ENCODE measurements at regions not wholly inside any gene's neighbourhood (a gene's known extent, or its start where the extent isn't known, plus 50 kb on each side); places are given as distances from the start of the nearest gene placed in this dataset.
A peak's percentile ranks its signal among the peaks of the same experiment; 100 is the strongest.

DNA sequence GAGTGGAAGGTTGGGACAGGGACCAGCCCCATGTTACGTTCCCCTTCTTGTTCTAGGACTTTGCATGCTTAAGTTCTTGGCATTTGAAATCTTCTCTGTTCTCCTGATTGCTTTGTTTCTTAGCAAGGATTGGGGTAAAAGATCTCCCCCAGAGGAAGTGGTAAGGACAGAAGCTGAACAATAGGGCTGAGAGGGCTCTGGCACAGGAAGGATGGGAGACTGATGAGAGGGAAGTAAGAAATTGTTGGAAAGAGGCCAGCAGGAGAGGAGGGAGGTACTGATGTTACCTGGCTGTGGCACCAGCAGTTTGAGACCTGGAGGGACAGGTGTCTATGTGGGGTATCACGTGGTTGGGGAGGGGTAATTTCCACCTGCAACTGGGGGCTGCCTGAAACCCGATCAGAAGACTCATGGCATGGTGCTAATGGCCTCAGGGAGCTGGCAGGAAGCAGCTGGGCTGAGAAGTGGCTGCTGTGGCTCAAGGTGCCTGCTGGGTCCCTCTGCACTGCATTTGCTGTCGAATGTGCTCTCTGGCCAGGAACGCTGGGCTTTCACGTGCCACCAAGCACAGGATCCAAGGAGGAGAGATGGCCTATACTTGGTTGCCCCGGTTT lies 108.4 kb downstream of the LSM3 start:
- Histone ChIP-seq H3K4me3 (ENCODE audit: low read depth in 1 of 2, low read length in 2 of 2) (no peak overlapping the region), H3K36me3 (ENCODE audit: control insufficient read depth in 2 of 2, insufficient read depth in 2 of 2, low read length in 1 of 2) (no peaks in the 10 kb centered on the region), H3K27me3 (ENCODE audit: control insufficient read depth in 1 of 2, insufficient read depth in 2 of 2, low read length in 2 of 2) (peaks cover 0 to 3% of the 10 kb centered on the region in 2 donors), H3K9me3 (ENCODE audit: control insufficient read depth in 2 of 2, insufficient read depth in 1 of 2, low read depth in 1 of 2, low read length in 1 of 2) (no peaks in the 10 kb centered on the region), H3K4me1 (ENCODE audit: control insufficient read depth in 2 of 2, insufficient read depth in 2 of 2, low read length in 1 of 2) (peaks cover 0 to 4% of the 10 kb centered on the region in 2 donors), H3K27ac (ENCODE audit: low read depth in 2 of 2, low read length in 1 of 2) (no peak overlapping the region)
- WGBS, 2 donors: 73 to 77% methylated on average over 7 of the region's 7 CpGs

DNA sequence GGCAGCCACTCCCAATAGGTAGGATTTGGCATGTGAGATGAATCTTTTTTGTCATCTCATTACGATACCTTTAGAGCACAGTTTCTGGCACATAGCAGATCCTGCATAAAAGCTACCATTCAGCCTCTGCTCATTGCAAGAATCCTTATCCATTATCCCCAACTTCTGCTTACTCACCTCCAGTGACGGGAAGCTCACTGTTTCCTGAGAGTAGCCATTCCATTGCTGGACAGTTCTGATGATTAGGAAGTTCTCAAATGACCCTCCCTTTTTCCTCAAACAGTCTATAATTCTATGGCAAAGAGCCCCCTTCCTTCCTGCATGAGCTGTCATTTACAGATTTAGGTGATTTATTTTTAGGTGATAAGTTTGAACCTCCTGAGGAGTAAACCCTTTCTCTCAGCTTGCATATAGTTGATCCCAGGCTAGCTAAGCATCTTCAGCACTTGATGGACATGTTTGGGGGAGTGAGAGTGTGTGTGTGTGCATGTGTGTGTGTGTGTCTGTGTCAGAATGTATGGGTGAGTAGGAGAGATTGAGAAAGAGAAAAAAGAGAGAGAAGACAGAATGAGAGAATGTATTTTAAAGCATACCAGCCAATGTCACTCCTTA lies 109.7 kb downstream of the LSM3 start:
- Histone ChIP-seq H3K36me3 (ENCODE audit: control insufficient read depth in 2 of 2, insufficient read depth in 2 of 2, low read length in 1 of 2) (no peaks in the 10 kb centered on the region), H3K27ac (ENCODE audit: low read depth in 2 of 2, low read length in 1 of 2) (no peak overlapping the region), H3K4me3 (ENCODE audit: low read depth in 1 of 2, low read length in 2 of 2) (no peak overlapping the region), H3K4me1 (ENCODE audit: control insufficient read depth in 2 of 2, insufficient read depth in 2 of 2, low read length in 1 of 2) (peaks cover 0 to under 1% of the 10 kb centered on the region in 2 donors), H3K9me3 (ENCODE audit: control insufficient read depth in 2 of 2, insufficient read depth in 1 of 2, low read depth in 1 of 2, low read length in 1 of 2) (no peaks in the 10 kb centered on the region), H3K27me3 (ENCODE audit: control insufficient read depth in 1 of 2, insufficient read depth in 2 of 2, low read length in 2 of 2) (peaks cover 0 to 3% of the 10 kb centered on the region in 2 donors)
- WGBS, 2 donors: 86 to 87% methylated on average over 2 of the region's 2 CpGs

DNA sequence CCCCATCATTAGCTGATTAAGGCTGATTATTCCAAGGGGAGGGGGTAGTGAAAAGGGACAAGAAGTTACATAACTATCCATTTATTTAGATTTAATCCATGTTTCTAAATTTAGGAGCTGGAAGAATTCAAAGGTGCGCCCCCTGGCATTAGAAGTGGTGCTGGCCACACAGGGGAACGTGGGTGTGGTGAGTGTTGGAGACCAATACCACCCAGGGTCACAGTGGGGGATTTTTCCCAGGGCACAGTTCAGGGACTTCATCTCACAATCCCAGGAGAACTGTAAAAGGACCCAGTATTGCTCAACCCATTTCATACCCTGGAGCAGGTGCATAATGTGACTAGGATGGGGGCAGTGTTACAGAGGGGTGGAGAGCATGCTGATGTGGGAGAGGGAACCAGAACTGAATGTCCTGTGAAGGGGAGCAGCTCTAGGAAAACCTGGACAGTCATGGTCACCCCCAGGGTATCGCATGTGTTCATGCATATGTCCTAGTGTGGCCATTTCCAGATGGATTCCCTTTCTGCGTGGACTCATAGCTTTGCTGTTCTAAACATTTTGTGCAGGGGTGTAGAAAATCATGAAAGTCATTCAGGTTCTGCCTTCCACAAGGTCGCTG lies 110.3 kb downstream of the LSM3 start:
- H3K4me1 ChIP-seq (ENCODE audit: control insufficient read depth in 2 of 2, insufficient read depth in 2 of 2, low read length in 1 of 2): no peaks in the 10 kb centered on the region
- peaks cover 0 to 3% of the 10 kb centered on the region in 2 donors for H3K27me3 ChIP-seq (ENCODE audit: control insufficient read depth in 1 of 2, insufficient read depth in 2 of 2, low read length in 2 of 2)
- H3K4me3 ChIP-seq (ENCODE audit: low read depth in 1 of 2, low read length in 2 of 2): no peak overlapping the region
- 64 to 78% methylated on average over 5 of the region's 5 CpGs for WGBS, 2 donors
- H3K36me3 ChIP-seq (ENCODE audit: control insufficient read depth in 2 of 2, insufficient read depth in 2 of 2, low read length in 1 of 2): no peaks in the 10 kb centered on the region
- H3K27ac ChIP-seq (ENCODE audit: low read depth in 2 of 2, low read length in 1 of 2): no peak overlapping the region
- H3K9me3 ChIP-seq (ENCODE audit: control insufficient read depth in 2 of 2, insufficient read depth in 1 of 2, low read depth in 1 of 2, low read length in 1 of 2): no peaks in the 10 kb centered on the region

GRCh38 chr3:14289590-14290461 lies 111.2 kb downstream of the LSM3 start:
- Histone ChIP-seq H3K36me3 (ENCODE audit: control insufficient read depth in 2 of 2, insufficient read depth in 2 of 2, low read length in 1 of 2) (no peaks in the 10 kb centered on the region), H3K4me3 (ENCODE audit: low read depth in 1 of 2, low read length in 2 of 2) (no peak overlapping the region), H3K27me3 (ENCODE audit: control insufficient read depth in 1 of 2, insufficient read depth in 2 of 2, low read length in 2 of 2) (peaks cover 0 to 3% of the 10 kb centered on the region in 2 donors), H3K4me1 (ENCODE audit: control insufficient read depth in 2 of 2, insufficient read depth in 2 of 2, low read length in 1 of 2) (no peaks in the 10 kb centered on the region), H3K9me3 (ENCODE audit: control insufficient read depth in 2 of 2, insufficient read depth in 1 of 2, low read depth in 1 of 2, low read length in 1 of 2) (no peaks in the 10 kb centered on the region), H3K27ac (ENCODE audit: low read depth in 2 of 2, low read length in 1 of 2) (no peak overlapping the region)
- 46 to 67% methylated on average over 7 of the region's 7 CpGs for WGBS, 2 donors

DNA sequence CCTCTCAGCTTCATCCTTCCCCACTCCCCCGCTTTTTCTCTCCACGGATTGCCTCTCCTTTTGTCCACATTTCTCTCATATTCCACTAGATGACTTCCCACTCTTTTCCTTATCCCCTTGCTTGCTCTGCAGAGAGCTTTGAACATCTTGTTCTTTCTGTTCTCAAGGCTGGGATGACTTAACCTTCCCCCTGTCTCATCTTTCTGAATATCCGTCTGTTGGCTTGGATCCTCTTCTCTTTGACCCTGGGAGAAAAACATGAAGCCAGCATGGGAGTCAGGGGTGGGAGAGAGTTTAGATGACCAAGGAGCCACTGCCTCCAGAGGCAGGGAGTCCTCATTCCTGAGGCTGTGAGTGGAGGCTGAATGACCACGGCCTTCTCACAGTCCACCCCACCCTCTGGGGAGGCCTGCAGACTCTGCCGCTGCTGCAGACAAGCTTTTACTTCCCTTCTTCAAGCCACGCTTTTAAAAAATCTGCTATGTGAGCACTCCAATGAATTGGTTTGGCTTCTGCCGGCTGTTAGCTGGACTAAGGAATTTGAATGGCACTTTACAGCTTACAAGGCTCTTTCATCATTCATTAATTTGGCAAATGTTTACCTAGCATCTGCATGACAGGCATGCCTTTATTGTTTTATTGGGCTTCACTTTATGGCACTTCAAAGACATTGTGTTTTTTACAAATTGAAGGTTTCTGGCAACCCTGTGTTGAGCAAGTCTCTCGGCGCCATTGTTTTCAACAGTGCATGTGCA lies 111.6 kb upstream of the SLC6A6 start:
- Histone ChIP-seq H3K4me1 (ENCODE audit: control insufficient read depth in 2 of 2, insufficient read depth in 2 of 2, low read length in 1 of 2) (no peaks in the 10 kb centered on the region), H3K9me3 (ENCODE audit: control insufficient read depth in 2 of 2, insufficient read depth in 1 of 2, low read depth in 1 of 2, low read length in 1 of 2) (no peaks in the 10 kb centered on the region), H3K27me3 (ENCODE audit: control insufficient read depth in 1 of 2, insufficient read depth in 2 of 2, low read length in 2 of 2) (peaks cover 0 to 3% of the 10 kb centered on the region in 2 donors), H3K27ac (ENCODE audit: low read depth in 2 of 2, low read length in 1 of 2) (no peak overlapping the region), H3K36me3 (ENCODE audit: control insufficient read depth in 2 of 2, insufficient read depth in 2 of 2, low read length in 1 of 2) (no peaks in the 10 kb centered on the region), H3K4me3 (ENCODE audit: low read depth in 1 of 2, low read length in 2 of 2) (no peak overlapping the region)
- WGBS, 2 donors: 71 to 73% methylated on average over 9 of the region's 9 CpGs

- no peak overlapping the region for H3K27ac ChIP-seq (ENCODE audit: low read depth in 2 of 2, low read length in 1 of 2)
These were observed 107.4 kb upstream of the SLC6A6 start for GRCh38 chr3:14295037-14295436.

GRCh38 chr3:14295801-14296200 lies 106.6 kb upstream of the SLC6A6 start:
- Histone ChIP-seq H3K36me3 (ENCODE audit: control insufficient read depth in 2 of 2, insufficient read depth in 2 of 2, low read length in 1 of 2) (no peaks in the 10 kb centered on the region), H3K27ac (ENCODE audit: low read depth in 2 of 2, low read length in 1 of 2) (no peak overlapping the region), H3K4me1 (ENCODE audit: control insufficient read depth in 2 of 2, insufficient read depth in 2 of 2, low read length in 1 of 2) (peaks cover 0 to 3% of the 10 kb centered on the region in 2 donors), H3K9me3 (ENCODE audit: control insufficient read depth in 2 of 2, insufficient read depth in 1 of 2, low read depth in 1 of 2, low read length in 1 of 2) (no peaks in the 10 kb centered on the region), H3K4me3 (ENCODE audit: low read depth in 1 of 2, low read length in 2 of 2) (no peak overlapping the region), H3K27me3 (ENCODE audit: control insufficient read depth in 1 of 2, insufficient read depth in 2 of 2, low read length in 2 of 2) (no peaks in the 10 kb centered on the region)
- WGBS, 2 donors: 86 to 90% methylated on average over 5 of the region's 5 CpGs

More at GRCh38 chr3:14295037-14295436, 107.4 kb upstream of the SLC6A6 start:
- H3K27me3 ChIP-seq (ENCODE audit: control insufficient read depth in 1 of 2, insufficient read depth in 2 of 2, low read length in 2 of 2): no peaks in the 10 kb centered on the region
- peaks cover 0 to 3% of the 10 kb centered on the region in 2 donors for H3K4me1 ChIP-seq (ENCODE audit: control insufficient read depth in 2 of 2, insufficient read depth in 2 of 2, low read length in 1 of 2)
- no peak overlapping the region for H3K4me3 ChIP-seq (ENCODE audit: low read depth in 1 of 2, low read length in 2 of 2)
- no peaks in the 10 kb centered on the region for H3K36me3 ChIP-seq (ENCODE audit: control insufficient read depth in 2 of 2, insufficient read depth in 2 of 2, low read length in 1 of 2)
- 88 to 89% methylated on average over 3 of the region's 3 CpGs for WGBS, 2 donors
- no peaks in the 10 kb centered on the region for H3K9me3 ChIP-seq (ENCODE audit: control insufficient read depth in 2 of 2, insufficient read depth in 1 of 2, low read depth in 1 of 2, low read length in 1 of 2)

- Histone ChIP-seq H3K27ac (ENCODE audit: low read depth in 2 of 2, low read length in 1 of 2) (no peak overlapping the region), H3K9me3 (ENCODE audit: control insufficient read depth in 2 of 2, insufficient read depth in 1 of 2, low read depth in 1 of 2, low read length in 1 of 2) (no peaks in the 10 kb centered on the region), H3K27me3 (ENCODE audit: control insufficient read depth in 1 of 2, insufficient read depth in 2 of 2, low read length in 2 of 2) (no peaks in the 10 kb centered on the region), H3K4me1 (ENCODE audit: control insufficient read depth in 2 of 2, insufficient read depth in 2 of 2, low read length in 1 of 2) (peaks cover 2 to 3% of the 10 kb centered on the region in 2 donors), H3K36me3 (ENCODE audit: control insufficient read depth in 2 of 2, insufficient read depth in 2 of 2, low read length in 1 of 2) (no peaks in the 10 kb centered on the region), H3K4me3 (ENCODE audit: low read depth in 1 of 2, low read length in 2 of 2) (no peak overlapping the region)
- 60% methylated on average over 8 of the region's 8 CpGs for WGBS, 2 donors
These were observed 105.1 kb upstream of the SLC6A6 start for GRCh38 chr3:14297305-14297704.

- peak overlapping the region in 1 of 2 donors; percentile 11 for H3K27ac ChIP-seq (ENCODE audit: low read depth in 2 of 2, low read length in 1 of 2)
- peaks cover 2 to 3% of the 10 kb centered on the region in 2 donors for H3K4me1 ChIP-seq (ENCODE audit: control insufficient read depth in 2 of 2, insufficient read depth in 2 of 2, low read length in 1 of 2)
- H3K4me3 ChIP-seq (ENCODE audit: low read depth in 1 of 2, low read length in 2 of 2): no peak overlapping the region
- no peaks in the 10 kb centered on the region for H3K9me3 ChIP-seq (ENCODE audit: control insufficient read depth in 2 of 2, insufficient read depth in 1 of 2, low read depth in 1 of 2, low read length in 1 of 2)
- H3K36me3 ChIP-seq (ENCODE audit: control insufficient read depth in 2 of 2, insufficient read depth in 2 of 2, low read length in 1 of 2): no peaks in the 10 kb centered on the region
- H3K27me3 ChIP-seq (ENCODE audit: control insufficient read depth in 1 of 2, insufficient read depth in 2 of 2, low read length in 2 of 2): no peaks in the 10 kb centered on the region
- 22 to 45% methylated on average over 35 to 37 of the region's 37 CpGs for WGBS, 2 donors
These were observed 104.6 kb upstream of the SLC6A6 start for GRCh38 chr3:14297784-14298236.
